Stimulated activated CD8-positive, alpha-beta memory T cell treated with anti-CD3 and anti-CD28 coated beads, Interleukin-12 subunit alpha, Interleukin-12 subunit beta, amount 100 ng/mL, for 24 hours (primary cell): ENCODE measurements at regions not wholly inside any gene's neighbourhood (a gene's known extent, or its start where the extent isn't known, plus 50 kb on each side); places are given as distances from the start of the nearest gene placed in this dataset.
"Not testable (repeated sequence)": the region's sequence is repeated elsewhere in the genome, so short reads cannot be mapped to it uniquely, and the experiment has no call there.

Experiments
- DNase-seq: peaks from one replicate; pipeline ENCODE4 v3.0.0-alpha.2; 2020; ENCODE audit errors: extremely low read depth

- DNase-seq: no peak
These were observed 54.0 kb upstream of the RBFOX1 start for GRCh38 chr16:7278636-7279035.

- no peak for DNase-seq
These were observed 60.0 kb upstream of the RBFOX1 start for GRCh38 chr16:7272567-7273158.

- no peak for DNase-seq
These were observed 61.2 kb upstream of the RBFOX1 start for GRCh38 chr16:7271486-7271885.

- DNase-seq: no peak
These were observed 61.8 kb upstream of the RBFOX1 start for GRCh38 chr16:7270823-7271222.

GRCh38 chr16:7270006-7270405 lies 62.6 kb upstream of the RBFOX1 start:
- DNase-seq: no peak

DNA sequence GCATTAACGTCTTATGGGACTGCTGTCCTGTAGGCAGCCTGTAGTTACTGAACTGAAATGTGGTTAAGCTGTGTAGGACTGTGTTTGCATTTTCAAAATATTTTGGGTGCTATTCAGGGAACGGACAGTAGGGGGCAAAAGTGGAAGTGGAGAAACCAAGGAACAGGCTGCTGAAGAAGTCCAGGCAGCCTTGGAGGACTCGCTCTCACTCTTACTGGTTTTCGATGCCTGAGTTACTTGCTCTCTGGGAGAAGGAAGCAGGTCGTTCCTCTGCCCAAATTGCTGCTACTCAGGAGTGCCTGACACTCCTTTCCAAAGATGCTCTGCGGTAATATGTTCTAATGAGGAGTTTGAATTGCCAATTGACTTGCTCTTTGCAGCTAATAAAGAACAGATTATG lies 64.5 kb upstream of the RBFOX1 start:
- DNase-seq: no peak

- DNase-seq: no peak
These were observed 75.6 kb upstream of the RBFOX1 start for GRCh38 chr16:7257016-7257415.

- no peak for DNase-seq
These were observed 86.1 kb upstream of the RBFOX1 start for GRCh38 chr16:7246578-7246977.

DNA sequence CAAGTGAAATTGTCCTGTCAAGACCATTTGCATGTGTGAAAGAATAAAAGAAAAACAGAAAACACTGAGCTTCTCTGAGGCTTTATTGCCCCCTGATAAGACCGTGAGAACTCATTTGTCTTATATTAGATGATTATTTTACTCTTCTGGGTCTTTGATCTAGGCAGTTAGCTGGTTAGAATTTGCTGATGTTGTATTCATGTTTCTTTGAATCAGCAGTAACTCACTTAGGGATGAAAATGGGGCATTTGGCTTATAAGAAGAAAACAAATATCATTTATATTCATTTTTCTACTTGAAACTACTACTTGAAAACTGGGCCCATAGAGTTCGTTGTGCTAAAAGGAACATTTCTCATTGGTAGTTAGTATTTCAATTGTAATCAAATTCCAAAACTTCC lies 93.1 kb upstream of the RBFOX1 start:
- DNase-seq: no peak

DNA sequence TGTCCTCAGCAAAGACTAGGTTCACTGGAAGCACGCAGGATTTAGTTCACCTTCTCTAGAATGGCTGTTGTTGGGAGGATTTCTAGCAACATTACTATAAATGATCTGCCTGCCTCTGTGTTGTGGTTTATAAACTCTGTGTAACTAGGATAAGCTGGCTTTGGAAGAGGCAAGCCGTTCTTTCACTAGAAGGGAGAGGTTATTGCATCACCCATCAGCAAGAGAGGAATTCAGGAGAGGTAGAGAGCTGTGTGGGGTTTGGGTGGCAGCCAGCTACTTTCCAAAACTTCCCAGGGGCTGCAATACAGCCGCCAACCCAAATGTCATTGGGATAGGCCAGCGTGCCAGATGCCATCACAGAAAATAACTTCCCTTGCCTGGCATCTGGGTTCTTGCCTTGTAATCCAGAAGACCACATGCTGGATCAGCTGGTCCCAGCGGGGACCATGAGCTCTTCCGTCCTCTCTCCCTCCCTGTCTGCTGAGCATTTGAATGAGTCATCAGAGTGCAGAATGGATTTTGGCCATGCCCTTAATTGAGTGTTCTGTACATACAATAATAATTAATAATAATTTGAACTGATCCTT lies 95.7 kb upstream of the RBFOX1 start:
- DNase-seq: no peak

DNA sequence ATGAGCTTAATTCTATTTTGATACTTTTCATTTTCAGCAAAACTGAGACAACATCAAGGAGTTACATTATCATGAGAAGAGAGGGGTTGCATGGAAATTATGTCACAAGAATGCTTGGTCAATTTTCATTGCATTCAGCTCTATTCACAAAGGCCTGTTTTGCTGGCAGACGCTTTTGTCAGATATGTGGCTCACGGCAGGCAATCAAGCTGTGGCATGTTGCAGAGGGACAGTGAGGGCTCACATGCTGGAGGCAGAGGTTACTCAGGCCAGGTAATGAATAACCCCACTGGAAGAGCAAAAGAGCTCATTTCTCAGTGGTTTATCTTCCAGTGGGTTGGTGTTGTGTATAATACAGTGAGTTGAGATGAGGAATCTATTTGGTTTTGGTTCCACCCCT lies 98.7 kb upstream of the RBFOX1 start:
- DNase-seq: no peak

- no peak for DNase-seq
These were observed 100.9 kb upstream of the RBFOX1 start for GRCh38 chr16:7231762-7232161.

- DNase-seq: not testable (repeated sequence)
These were observed 103.0 kb upstream of the RBFOX1 start for GRCh38 chr16:7229433-7230218.

DNA sequence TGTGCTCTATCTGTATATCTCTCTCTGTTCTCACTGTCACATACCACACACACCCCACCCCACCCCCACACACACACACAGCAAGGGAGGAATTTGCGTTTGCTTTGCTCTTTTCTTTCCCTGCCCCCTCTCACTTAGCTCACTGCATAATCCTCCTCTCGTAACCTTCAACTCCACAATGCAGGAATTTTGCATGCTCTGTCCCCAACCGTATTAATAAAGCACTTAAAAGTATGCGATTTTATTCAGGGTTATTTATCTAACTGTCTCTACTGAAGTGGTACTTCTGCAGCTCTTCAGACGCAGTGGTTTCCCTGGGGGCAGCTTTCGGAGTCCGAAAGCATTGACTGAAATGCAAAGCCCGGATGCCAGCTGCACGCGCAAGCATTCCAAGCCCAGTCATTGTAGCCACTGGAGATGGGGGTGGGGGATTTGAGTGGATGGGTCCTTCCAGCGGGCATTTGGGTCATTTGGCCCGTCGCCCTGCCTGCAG lies 105.4 kb upstream of the RBFOX1 start:
- no peak for DNase-seq

DNA sequence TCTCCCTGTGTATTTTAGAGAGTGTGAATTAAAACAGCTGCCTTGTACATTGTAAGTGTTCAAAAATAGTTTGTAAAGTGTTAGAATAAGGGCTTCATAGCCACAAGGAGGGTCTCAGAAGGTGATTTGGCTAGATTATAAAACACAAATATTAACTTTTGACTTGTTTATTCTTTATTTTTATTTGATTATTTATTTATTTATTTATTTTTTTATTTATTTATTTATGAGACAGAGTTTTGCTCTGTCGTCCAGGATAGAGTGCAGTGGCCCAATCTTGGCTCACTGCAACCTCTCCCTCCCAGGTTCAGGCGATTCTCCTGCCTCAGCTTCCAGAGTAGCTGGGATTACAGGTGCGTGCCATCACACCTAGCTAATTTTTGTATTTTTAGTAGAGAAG lies 111.5 kb upstream of the RBFOX1 start:
- DNase-seq: no peak

DNA sequence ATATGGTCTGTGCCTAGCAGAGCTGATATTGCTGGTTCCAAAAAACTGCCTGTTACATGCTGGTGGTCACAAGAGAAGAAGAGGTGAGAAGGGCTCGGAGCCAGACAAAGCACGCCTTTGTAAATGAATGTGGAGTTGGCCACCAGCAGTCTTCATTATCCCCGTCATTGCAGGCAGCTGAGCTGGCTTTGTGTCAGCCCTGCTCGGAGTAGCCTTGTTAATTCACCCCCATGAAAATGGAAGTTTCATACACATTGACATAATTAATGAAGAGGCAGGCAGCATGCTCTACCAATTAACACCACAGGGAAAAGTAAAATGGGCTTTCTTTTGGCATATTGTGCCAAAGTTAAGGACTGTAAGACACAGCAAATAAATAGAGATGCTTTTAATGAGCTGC lies 113.7 kb upstream of the RBFOX1 start:
- no peak for DNase-seq

DNA sequence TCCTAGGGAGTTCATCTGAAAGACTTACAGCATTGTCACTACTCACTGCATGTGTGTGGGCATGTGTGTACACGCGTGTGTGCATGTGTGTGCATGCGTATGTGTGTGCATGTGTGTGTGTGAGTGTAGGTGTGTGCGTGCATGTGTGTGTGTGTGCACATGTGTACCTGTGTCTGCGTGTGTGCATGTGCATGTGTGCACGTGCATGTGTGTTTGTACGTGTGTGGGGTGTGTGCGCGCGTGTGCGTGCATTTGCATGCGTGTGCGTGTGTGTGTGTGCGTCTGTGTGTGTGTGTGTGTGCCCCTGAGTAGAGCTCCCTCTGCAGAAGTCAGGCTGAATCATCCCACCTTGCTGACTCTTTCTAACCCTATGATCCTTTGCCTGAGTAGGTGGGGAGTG lies 114.8 kb upstream of the RBFOX1 start:
- DNase-seq: no peak

DNA sequence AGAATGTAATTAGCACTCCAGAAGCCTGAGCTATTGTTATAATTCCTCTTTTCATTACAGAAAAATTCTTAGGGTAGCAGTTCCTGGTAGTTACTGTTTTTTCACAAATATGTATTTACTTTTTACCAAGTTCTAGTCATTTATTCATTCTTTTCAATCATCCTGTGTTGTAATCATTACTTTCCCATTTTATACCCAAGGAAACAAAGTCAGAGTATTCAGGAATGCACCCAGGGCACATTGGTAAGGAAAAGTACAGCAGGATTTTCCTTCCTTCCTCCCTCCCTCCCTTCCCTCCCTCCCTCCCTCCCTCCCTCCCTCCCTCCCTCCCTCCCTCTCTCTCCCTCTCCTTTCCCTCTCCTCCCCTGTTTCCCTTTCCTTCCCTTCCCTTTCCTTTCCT lies 115.9 kb upstream of the RBFOX1 start:
- no peak for DNase-seq

GRCh38 chr16:7211781-7212180 lies 120.9 kb upstream of the RBFOX1 start:
- DNase-seq: no peak

GRCh38 chr16:7209598-7209997 lies 123.0 kb upstream of the RBFOX1 start:
- no peak for DNase-seq

DNA sequence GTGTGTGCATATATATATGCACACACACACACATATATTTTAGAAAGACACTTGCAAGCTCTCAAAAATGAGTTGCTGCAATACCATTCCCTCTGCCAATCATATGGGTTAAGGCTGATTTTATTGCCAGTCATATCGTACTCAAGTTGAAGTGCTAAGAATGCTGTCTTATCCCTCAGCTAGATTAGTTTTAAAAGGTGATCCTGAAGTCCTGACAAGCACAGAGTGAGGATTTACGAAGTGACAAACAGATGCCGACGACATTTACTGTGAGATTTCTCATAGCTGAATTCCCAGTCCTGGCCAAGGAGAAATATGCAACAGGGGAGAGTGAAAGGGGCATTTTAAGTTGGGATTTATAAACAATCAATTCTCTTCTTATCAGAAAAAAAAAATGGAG lies 126.2 kb upstream of the RBFOX1 start:
- DNase-seq: no peak

- no peak for DNase-seq
These were observed 132.3 kb upstream of the RBFOX1 start for GRCh38 chr16:7200320-7200719.

DNA sequence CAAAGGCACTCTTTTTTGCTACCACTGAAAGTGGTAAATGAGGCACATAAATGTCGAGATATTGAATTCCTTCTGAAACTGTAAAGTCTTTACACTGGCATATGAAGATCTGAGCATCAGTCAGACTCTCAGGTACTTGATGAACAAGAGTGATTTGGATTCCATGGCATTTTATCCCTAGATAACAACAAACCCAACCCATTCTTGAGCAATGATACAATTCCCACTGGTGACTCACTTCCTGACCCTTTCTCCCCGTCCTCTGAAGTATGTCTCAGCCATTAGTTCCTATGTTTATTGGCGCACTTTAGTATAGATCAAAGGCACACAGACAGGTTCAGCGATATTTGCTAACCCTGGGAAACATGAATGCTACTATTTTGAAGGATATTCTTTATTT lies 147.0 kb upstream of the RBFOX1 start:
- DNase-seq: no peak
